AG04450 (cell line): ENCODE measurements at regions not wholly inside any gene's neighbourhood (a gene's known extent, or its start where the extent isn't known, plus 50 kb on each side); places are given as distances from the start of the nearest gene placed in this dataset.

Experiments used
- CTCF ChIA-PET: fragments of 300-600, 350-600 bp; formaldehyde crosslinking; extraction: SDS; loops from one replicate; lab custom pipeline; 2022; ENCODE audit warnings: antibody characterized with exemption, inconsistent platforms; lab: Charles Lee
- POLR2A ChIA-PET: fragments of 350-600 bp; formaldehyde crosslinking; extraction: SDS; loops from one replicate; lab custom pipeline; 2021; ENCODE audit warnings: antibody characterized with exemption, inconsistent platforms; lab: Yijun Ruan, JAX
- DNase-seq: peaks from one replicate; pipeline ENCODE4 v3.0.0-alpha.2; 2011; ENCODE audit warnings: low read depth, low spot score
- H3K27ac ChIP-seq: one replicate; pipeline ENCODE4 v1.5.1; 2012; ENCODE audit warnings: low read depth, low read length, control low read depth
- H3K27me3 ChIP-seq: one replicate; pipeline ENCODE4 v1.6.0; 2012; ENCODE audit warnings: low read length; ENCODE audit not compliant: control insufficient read depth, insufficient read depth
- H3K4me3 ChIP-seq: 2 replicates; pipeline ENCODE4 v1.5.1; 2011; ENCODE audit warnings: mild to moderate bottlenecking, low read depth, low read length, control low read depth
- H3K9me3 ChIP-seq: 2 replicates; pipeline ENCODE4 v1.5.1; 2012; ENCODE audit warnings: low read length; ENCODE audit not compliant: control insufficient read depth, insufficient read depth
- TF ChIP-seq, protein P1 (sequence below): IDR thresholded peaks from 2 replicates; pipeline ENCODE4 v1.5.1; 2011; ENCODE audit warnings: low read depth, low read length, control low read depth, inconsistent platforms

DNA sequence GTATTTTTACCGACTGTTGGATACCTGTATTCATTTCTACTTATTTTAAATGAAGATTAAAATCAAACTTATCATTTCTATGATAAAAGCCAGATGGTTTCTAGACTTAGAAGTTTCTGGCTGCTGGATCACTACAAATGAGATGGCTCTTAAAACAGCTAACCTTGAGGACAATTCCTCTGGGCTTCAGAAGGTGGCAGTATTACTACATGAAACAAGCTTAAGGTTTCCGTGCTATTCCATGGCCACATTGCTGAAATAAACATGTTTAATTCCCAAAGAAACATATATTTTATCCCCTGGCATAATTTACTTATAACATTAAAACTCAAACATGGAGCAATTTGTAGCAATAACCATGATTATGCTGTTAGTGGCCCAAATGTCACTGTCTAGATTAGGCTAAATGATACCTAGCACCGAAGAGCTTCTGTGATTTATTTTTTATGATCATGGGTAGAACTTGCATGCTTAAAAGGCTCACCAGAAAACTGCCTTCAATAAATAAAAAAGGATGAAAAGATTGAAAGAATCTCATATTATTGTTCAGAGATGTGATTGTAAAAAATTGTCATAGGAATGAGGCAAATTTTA, 204.0 kb upstream of the NANOGP8 start:
- DNase-seq: peak; percentile 55
- POLR2A ChIA-PET: interaction anchor here (1.0 kb wide), 1 partner anchor 147 kb away, joined by 3 read pairs; no protein-coding TSS in a partner anchor
- no peaks in the 10 kb centered on the region for H3K27me3 ChIP-seq
- no peaks in the 10 kb centered on the region for H3K9me3 ChIP-seq
- no peak overlapping the region for H3K4me3 ChIP-seq
- CTCF ChIA-PET: interaction anchor here (0.5 to 9.1 kb wide), 38 partner anchors 11 to 1844 kb away, joined by 3 to 188 read pairs (median 4); no protein-coding TSS in a partner anchor
- no peak overlapping the region for H3K27ac ChIP-seq
- TF ChIP-seq, protein P1, sequence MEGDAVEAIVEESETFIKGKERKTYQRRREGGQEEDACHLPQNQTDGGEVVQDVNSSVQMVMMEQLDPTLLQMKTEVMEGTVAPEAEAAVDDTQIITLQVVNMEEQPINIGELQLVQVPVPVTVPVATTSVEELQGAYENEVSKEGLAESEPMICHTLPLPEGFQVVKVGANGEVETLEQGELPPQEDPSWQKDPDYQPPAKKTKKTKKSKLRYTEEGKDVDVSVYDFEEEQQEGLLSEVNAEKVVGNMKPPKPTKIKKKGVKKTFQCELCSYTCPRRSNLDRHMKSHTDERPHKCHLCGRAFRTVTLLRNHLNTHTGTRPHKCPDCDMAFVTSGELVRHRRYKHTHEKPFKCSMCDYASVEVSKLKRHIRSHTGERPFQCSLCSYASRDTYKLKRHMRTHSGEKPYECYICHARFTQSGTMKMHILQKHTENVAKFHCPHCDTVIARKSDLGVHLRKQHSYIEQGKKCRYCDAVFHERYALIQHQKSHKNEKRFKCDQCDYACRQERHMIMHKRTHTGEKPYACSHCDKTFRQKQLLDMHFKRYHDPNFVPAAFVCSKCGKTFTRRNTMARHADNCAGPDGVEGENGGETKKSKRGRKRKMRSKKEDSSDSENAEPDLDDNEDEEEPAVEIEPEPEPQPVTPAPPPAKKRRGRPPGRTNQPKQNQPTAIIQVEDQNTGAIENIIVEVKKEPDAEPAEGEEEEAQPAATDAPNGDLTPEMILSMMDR: peak; percentile 87

DNA sequence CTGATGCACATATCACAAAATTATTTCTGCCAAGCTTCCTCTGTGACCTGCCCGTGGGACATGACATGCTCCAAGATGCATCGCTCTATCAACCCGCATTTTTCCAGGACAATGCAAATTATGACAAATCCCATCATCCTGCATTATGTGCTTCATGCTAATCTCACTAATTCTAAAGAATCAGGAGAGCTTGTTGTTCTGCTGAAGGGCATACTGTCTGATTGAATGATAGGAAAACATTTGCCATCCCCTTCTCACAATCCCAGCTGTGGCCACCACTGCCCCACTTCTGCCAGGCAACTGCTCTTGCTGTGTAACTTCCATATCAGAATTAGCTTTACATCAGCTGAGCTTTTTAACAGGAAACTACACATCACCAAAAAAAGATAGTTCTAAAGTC, 203.5 kb upstream of the NANOGP8 start:
- CTCF ChIA-PET: interaction anchor here (0.6 to 9.1 kb wide), 34 partner anchors 11 to 1844 kb away, joined by 3 to 188 read pairs (median 4); no protein-coding TSS in a partner anchor
- no peaks in the 10 kb centered on the region for H3K9me3 ChIP-seq
- POLR2A ChIA-PET: interaction anchor here (1.0 kb wide), 1 partner anchor 146 kb away, joined by 3 read pairs; no protein-coding TSS in a partner anchor
- H3K27ac ChIP-seq: no peak overlapping the region
- DNase-seq: no peak
- H3K27me3 ChIP-seq: no peaks in the 10 kb centered on the region
- TF ChIP-seq, protein P1: no peak
- no peak overlapping the region for H3K4me3 ChIP-seq

DNA sequence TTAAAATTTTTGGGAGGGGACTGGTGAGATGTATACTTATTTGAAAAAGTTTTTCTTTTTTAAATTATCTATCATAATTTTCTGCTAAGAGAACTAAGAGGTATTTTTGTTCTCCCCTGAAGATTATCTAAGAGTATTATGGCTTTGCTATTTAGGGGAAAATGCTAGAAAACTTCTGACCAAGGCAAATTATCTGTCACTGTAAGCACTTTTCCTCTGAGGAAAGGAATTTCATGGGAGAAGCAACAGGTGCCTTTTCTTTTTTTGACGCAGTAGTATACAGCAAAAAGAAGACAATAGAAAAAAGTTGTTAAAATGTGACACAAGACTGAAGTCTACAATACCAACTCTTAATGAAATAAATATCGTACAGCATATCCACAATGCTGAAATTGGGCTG, 201.6 kb upstream of the NANOGP8 start:
- no peak for DNase-seq
- POLR2A ChIA-PET: no interaction called here
- Histone ChIP-seq H3K27ac (no peak overlapping the region), H3K4me3 (no peak overlapping the region), H3K27me3 (no peaks in the 10 kb centered on the region), H3K9me3 (0 out of 2 replicates have a peak, but pooled peaks cover 4% of the 10 kb centered on the region)
- TF ChIP-seq, protein P1: no peak
- CTCF ChIA-PET: interaction anchor here (1.5 kb wide), 2 partner anchors 158 to 208 kb away, joined by 8 to 9 read pairs; no protein-coding TSS in a partner anchor

DNA sequence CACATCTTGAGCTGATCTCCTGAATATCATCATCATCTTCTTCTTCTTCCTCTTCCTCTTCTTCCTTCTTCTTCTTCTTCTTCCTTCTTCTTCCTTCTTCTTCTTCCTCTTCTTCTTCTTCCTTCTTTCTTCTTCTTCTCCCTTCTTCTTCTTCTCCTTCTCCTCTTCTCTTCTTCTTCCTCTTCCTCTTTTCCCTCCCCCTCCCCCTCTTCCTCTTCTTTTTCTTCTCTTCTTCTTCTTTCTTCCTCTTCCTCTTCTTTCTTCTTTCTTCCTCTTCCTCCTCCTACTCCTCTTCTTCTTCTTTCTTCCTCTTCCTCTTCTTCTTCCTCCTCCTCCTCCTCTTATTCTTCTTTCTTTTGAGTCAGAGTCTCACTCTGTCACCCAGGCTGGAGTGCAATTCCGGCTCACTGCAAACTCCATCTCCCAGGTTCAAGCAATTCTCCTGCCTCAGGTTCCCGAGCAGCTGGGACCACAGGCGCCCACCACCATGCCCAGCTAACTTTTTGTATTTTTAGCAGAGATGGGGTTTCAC, 197.9 kb upstream of the NANOGP8 start:
- H3K27ac ChIP-seq: no peak overlapping the region
- TF ChIP-seq, protein P1: no peak
- no peak for DNase-seq
- CTCF ChIA-PET: interaction anchor here (1.3 kb wide), 1 partner anchor 161 kb away, joined by 6 read pairs; no protein-coding TSS in a partner anchor
- POLR2A ChIA-PET: no interaction called here
- H3K9me3 ChIP-seq: peaks cover 15% of the 10 kb centered on the region
- no peak overlapping the region for H3K4me3 ChIP-seq
- no peaks in the 10 kb centered on the region for H3K27me3 ChIP-seq

DNA sequence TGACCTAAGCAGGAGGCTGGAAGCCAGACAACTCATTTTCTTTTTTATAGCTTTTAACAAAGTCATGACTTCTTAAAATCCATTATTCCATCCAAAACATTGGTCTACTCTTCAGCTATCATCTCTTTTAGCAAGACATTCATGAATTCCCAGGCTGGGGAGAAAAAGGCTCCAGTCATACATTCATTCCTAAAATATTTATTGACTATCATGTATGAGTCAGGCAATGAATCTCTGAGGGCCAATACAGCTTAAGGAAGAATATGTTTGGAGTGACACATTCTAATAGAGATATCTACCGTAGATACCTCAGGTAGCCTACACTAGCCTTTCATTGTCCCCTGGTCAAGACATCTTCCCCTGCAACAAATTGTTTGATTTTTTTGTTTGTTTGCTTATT, 196.4 kb upstream of the NANOGP8 start:
- peaks cover 17% of the 10 kb centered on the region for H3K9me3 ChIP-seq
- TF ChIP-seq, protein P1: no peak
- no peak for DNase-seq
- H3K27ac ChIP-seq: no peak overlapping the region
- ChIA-PET POLR2A (no interaction called here), CTCF (interaction anchor here (0.8 to 1.1 kb wide), 2 partner anchors 163 to 203 kb away, joined by 3 to 4 read pairs; no protein-coding TSS in a partner anchor)
- H3K27me3 ChIP-seq: no peaks in the 10 kb centered on the region
- no peak overlapping the region for H3K4me3 ChIP-seq
